Mesenchymal stem cell (in vitro differentiated cells and primary cell): ENCODE measurements at regions not wholly inside any gene's neighbourhood (a gene's known extent, or its start where the extent isn't known, plus 50 kb on each side); places are given as distances from the start of the nearest gene placed in this dataset.

Experiments
- DNase-seq: peaks from one replicate; pipeline ENCODE4 v3.0.0-alpha.2; 2013
- H2AFZ ChIP-seq: one replicate; pipeline ENCODE4 v1.6.1; 2013; ENCODE audit warnings: low read depth, mild to moderate bottlenecking, control low read depth, inconsistent platforms, low read length, moderate library complexity
- H2AK5ac ChIP-seq: 2 replicates; pipeline ENCODE4 v1.6.1; 2013; ENCODE audit warnings: low read length, moderate library complexity, mild to moderate bottlenecking, inconsistent platforms; ENCODE audit not compliant: severe bottlenecking
- H2BK120ac ChIP-seq: one replicate; pipeline ENCODE4 v1.6.1; 2013; ENCODE audit warnings: low read depth, mild to moderate bottlenecking, inconsistent platforms, low read length, moderate library complexity
- H2BK12ac ChIP-seq, 2 experiments: one replicate each; pipeline ENCODE4 v1.6.1; 2013; ENCODE audit warnings: inconsistent platforms in 2 of 2, low read length in 2 of 2, mild to moderate bottlenecking in 2 of 2, moderate library complexity in 2 of 2, control low read depth in 1 of 2
- H2BK15ac ChIP-seq: one replicate; pipeline ENCODE4 v1.6.1; 2013; ENCODE audit warnings: mild to moderate bottlenecking, low read depth, inconsistent platforms; ENCODE audit not compliant: poor library complexity, severe bottlenecking
- H2BK5ac ChIP-seq: 2 replicates; pipeline ENCODE4 v1.6.1; 2013; ENCODE audit warnings: low read depth, mild to moderate bottlenecking, low read length, control low read depth, inconsistent platforms; ENCODE audit not compliant: poor library complexity, severe bottlenecking
- H3K14ac ChIP-seq, 2 experiments: one replicate each; pipeline ENCODE4 v1.6.1; 2013; ENCODE audit warnings: inconsistent platforms in 2 of 2, low read length in 2 of 2, control low read depth in 1 of 2, mild to moderate bottlenecking in 1 of 2, moderate library complexity in 1 of 2
- H3K18ac ChIP-seq, 2 experiments: one replicate each; pipeline ENCODE4 v1.6.1; 2013; ENCODE audit warnings: inconsistent platforms in 2 of 2, low read length in 2 of 2, control low read depth in 1 of 2, low read depth in 1 of 2, mild to moderate bottlenecking in 1 of 2
- H3K23ac ChIP-seq, 2 experiments: one replicate each; pipeline ENCODE4 v1.6.1; 2013; ENCODE audit warnings: inconsistent platforms in 2 of 2, low read length in 2 of 2, mild to moderate bottlenecking in 2 of 2, moderate library complexity in 2 of 2, control low read depth in 1 of 2
- H3K27ac ChIP-seq: 2 replicates; pipeline ENCODE4 v1.5.1; 2013; ENCODE audit warnings: mild to moderate bottlenecking, moderate library complexity, low read length, control low read depth, inconsistent platforms; ENCODE audit not compliant: poor library complexity, severe bottlenecking
- H3K27me3 ChIP-seq, 2 experiments: 2 replicates each; pipeline versions ENCODE4 v1.6.1 to v1.7.0; 2013; ENCODE audit warnings: low read length in 2 of 2, mild to moderate bottlenecking in 2 of 2, moderate library complexity in 2 of 2, control low read depth in 1 of 2, inconsistent platforms in 1 of 2; ENCODE audit not compliant: control insufficient read depth in 1 of 2, insufficient read depth in 1 of 2
- H3K36me3 ChIP-seq, 2 experiments: 2 replicates each; pipeline versions ENCODE4 v1.6.1 to v1.7.0; 2013; ENCODE audit warnings: low read length in 2 of 2, control low read depth in 1 of 2, inconsistent platforms in 1 of 2, low read depth in 1 of 2, mild to moderate bottlenecking in 1 of 2; ENCODE audit not compliant: insufficient read depth in 2 of 2, control insufficient read depth in 1 of 2
- H3K4ac ChIP-seq, 2 experiments: one replicate each; pipeline ENCODE4 v1.6.1; 2013; ENCODE audit warnings: inconsistent platforms in 2 of 2, low read length in 2 of 2, mild to moderate bottlenecking in 2 of 2, moderate library complexity in 2 of 2, control low read depth in 1 of 2, low read depth in 1 of 2
- H3K4me1 ChIP-seq: 2 replicates; pipeline ENCODE4 v1.6.1; 2013; ENCODE audit warnings: low read depth, low read length, control low read depth; ENCODE audit not compliant: control insufficient read depth, insufficient read depth
- H3K4me2 ChIP-seq: 2 replicates; pipeline ENCODE4 v1.6.1; 2013; ENCODE audit warnings: low read length, mild to moderate bottlenecking, inconsistent platforms; ENCODE audit not compliant: poor library complexity, severe bottlenecking
- H3K4me3 ChIP-seq, 2 experiments: 2 replicates each; pipeline versions ENCODE4 v1.5.1 to v1.7.0; 2013; ENCODE audit warnings: low read length in 2 of 2, mild to moderate bottlenecking in 2 of 2, control low read depth in 1 of 2, low read depth in 1 of 2; ENCODE audit not compliant: insufficient read depth in 1 of 2
- H3K79me1 ChIP-seq: replicated peaks from 2 replicates; pipeline ENCODE4 v1.6.1; 2013; ENCODE audit warnings: mild to moderate bottlenecking, control low read depth, low read length, inconsistent platforms; ENCODE audit not compliant: poor library complexity, severe bottlenecking
- H3K9ac ChIP-seq: 2 replicates; pipeline ENCODE4 v1.7.0; 2013; ENCODE audit warnings: mild to moderate bottlenecking, low read length, moderate library complexity
- H3K9me3 ChIP-seq: 2 replicates; pipeline ENCODE4 v1.7.0; 2013; ENCODE audit warnings: mild to moderate bottlenecking, low read length; ENCODE audit not compliant: control insufficient read depth
- H4K8ac ChIP-seq: one replicate; pipeline ENCODE4 v1.6.1; 2013; ENCODE audit warnings: inconsistent platforms, mild to moderate bottlenecking, low read length, moderate library complexity
- H4K91ac ChIP-seq: one replicate; pipeline ENCODE4 v1.6.1; 2013; ENCODE audit warnings: mild to moderate bottlenecking, low read length, inconsistent platforms
- WGBS: methylation state at CpG from one replicate; pipeline ENCODE4 v1.1.7; 2013; ENCODE audit warnings: mixed read lengths; 5-methylcytosine and 5-hydroxymethylcytosine counted together

DNA sequence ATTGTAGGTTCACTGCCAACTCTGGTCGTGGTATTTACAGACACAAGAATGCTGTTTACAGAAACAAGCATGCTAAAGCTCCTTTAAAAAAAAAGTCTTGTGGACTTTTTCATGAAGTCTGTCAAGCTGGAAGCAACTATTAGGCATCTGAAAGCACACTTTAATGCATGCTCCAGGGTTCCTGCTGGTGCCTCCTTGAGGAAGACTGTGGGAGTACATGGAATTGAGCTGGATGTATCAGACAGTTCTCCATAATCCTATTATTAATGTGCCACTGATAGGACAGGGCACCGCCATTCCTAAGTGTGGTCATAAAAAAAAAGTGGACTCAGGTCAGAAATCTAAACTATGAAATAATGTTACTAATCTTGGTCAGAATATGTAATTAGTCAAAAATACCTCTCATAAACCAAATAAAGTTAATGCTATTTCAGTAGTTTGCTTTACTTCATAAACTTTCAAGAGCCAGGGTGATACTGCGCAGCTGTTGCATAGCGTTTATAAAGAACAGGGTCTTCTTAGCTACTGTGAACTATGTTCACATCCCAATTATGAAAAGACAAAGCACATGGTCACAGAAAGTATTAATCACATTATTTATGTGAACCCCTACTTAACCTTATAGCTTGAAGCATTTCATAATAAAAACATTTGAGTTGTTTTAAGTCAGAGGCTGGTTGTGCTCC, 390.8 kb upstream of the PTGER4 start:
- Histone ChIP-seq H3K4ac (no peak overlapping the region), H3K4me3 (no peak overlapping the region), H3K9ac (no peak overlapping the region), H3K18ac (no peak overlapping the region), H3K23ac (no peak overlapping the region), H3K27me3 (no peaks in the 10 kb centered on the region), H3K14ac (no peak overlapping the region), H3K36me3 (no peaks in the 10 kb centered on the region), H2BK15ac (no peak overlapping the region), H3K27ac (no peak overlapping the region), H2BK5ac (no peak overlapping the region), H2BK120ac (no peak overlapping the region), H3K4me2 (no peak overlapping the region), H2AFZ (no peak overlapping the region), H3K4me1 (no peaks in the 10 kb centered on the region), H3K79me1 (no peaks in the 10 kb centered on the region), H2AK5ac (no peak overlapping the region), H3K9me3 (no peaks in the 10 kb centered on the region), H4K91ac (no peak overlapping the region), H2BK12ac (no peak overlapping the region), H4K8ac (no peak overlapping the region)
- peak; percentile 10 for DNase-seq
- 87% methylated on average over 3 of the region's 4 CpGs for WGBS

DNA sequence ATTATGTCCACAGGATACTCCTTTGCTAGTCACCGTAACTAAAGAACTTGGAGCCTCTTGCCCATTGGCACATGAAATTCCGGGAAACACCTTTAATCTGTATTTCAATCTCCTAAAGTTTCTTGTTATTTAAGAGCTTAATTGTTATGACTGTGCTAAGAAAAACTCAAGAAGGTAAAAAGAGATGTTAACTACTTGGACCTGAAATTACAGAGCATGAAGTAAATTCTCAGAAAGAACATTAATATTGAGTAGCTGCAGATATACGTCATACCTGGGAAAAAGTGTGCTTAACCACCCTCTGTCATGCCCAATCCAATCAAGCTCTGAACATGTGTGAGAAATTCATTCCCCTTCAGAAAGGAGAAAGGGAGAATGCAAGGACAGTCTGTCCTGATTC, 394.9 kb upstream of the PTGER4 start:
- H2BK15ac ChIP-seq = no peak overlapping the region
- no peak for DNase-seq
- H3K4me1 ChIP-seq = no peaks in the 10 kb centered on the region
- H3K23ac ChIP-seq = no peak overlapping the region
- no peak overlapping the region for H3K4me2 ChIP-seq
- H3K18ac ChIP-seq = no peak overlapping the region
- H3K14ac ChIP-seq = no peak overlapping the region
- no peaks in the 10 kb centered on the region for H3K9me3 ChIP-seq
- no peaks in the 10 kb centered on the region for H3K36me3 ChIP-seq
- 100% methylated on average over 1 of the region's 3 CpGs for WGBS
- H2BK5ac ChIP-seq = no peak overlapping the region
- no peak overlapping the region for H2BK120ac ChIP-seq
- H3K4ac ChIP-seq = no peak overlapping the region
- H3K79me1 ChIP-seq = no peaks in the 10 kb centered on the region
- no peak overlapping the region for H3K4me3 ChIP-seq
- H2AK5ac ChIP-seq = no peak overlapping the region
- H3K27me3 ChIP-seq = no peaks in the 10 kb centered on the region
- H3K27ac ChIP-seq = no peak overlapping the region
- H2AFZ ChIP-seq = no peak overlapping the region
- no peak overlapping the region for H2BK12ac ChIP-seq
- H4K8ac ChIP-seq = no peak overlapping the region
- no peak overlapping the region for H4K91ac ChIP-seq
- no peak overlapping the region for H3K9ac ChIP-seq

GRCh38 chr5:40278881-40279280, 400.8 kb upstream of the PTGER4 start:
- no peak overlapping the region for H2BK12ac ChIP-seq
- H3K9ac ChIP-seq = no peak overlapping the region
- no peak overlapping the region for H2AK5ac ChIP-seq
- no peak overlapping the region for H4K91ac ChIP-seq
- H4K8ac ChIP-seq = no peak overlapping the region
- H3K4ac ChIP-seq = no peak overlapping the region
- H3K18ac ChIP-seq = no peak overlapping the region
- no peak overlapping the region for H2AFZ ChIP-seq
- DNase-seq = no peak
- H2BK120ac ChIP-seq = no peak overlapping the region
- no peak overlapping the region for H3K14ac ChIP-seq
- no peak overlapping the region for H3K4me2 ChIP-seq
- H3K9me3 ChIP-seq = no peaks in the 10 kb centered on the region
- H3K23ac ChIP-seq = no peak overlapping the region
- H2BK15ac ChIP-seq = no peak overlapping the region
- 70% methylated on average over 4 of the region's 5 CpGs for WGBS
- H3K36me3 ChIP-seq = no peaks in the 10 kb centered on the region
- H3K27me3 ChIP-seq = no peaks in the 10 kb centered on the region
- H2BK5ac ChIP-seq = no peak overlapping the region
- no peaks in the 10 kb centered on the region for H3K79me1 ChIP-seq
- no peak overlapping the region for H3K27ac ChIP-seq
- no peaks in the 10 kb centered on the region for H3K4me1 ChIP-seq
- H3K4me3 ChIP-seq = no peak overlapping the region

GRCh38 chr5:40277161-40277906, 402.4 kb upstream of the PTGER4 start:
- 56% methylated on average over 3 of the region's 4 CpGs for WGBS
- Histone ChIP-seq H2BK120ac (no peak overlapping the region), H2AFZ (no peak overlapping the region), H2BK5ac (no peak overlapping the region), H3K4ac (no peak overlapping the region), H3K4me3 (no peak overlapping the region), H3K27me3 (no peaks in the 10 kb centered on the region), H3K14ac (no peak overlapping the region), H3K18ac (no peak overlapping the region), H3K23ac (no peak overlapping the region), H3K4me2 (no peak overlapping the region), H3K4me1 (no peaks in the 10 kb centered on the region), H3K27ac (no peak overlapping the region), H4K8ac (no peak overlapping the region), H2AK5ac (no peak overlapping the region), H3K9ac (no peak overlapping the region), H2BK12ac (no peak overlapping the region), H3K79me1 (no peaks in the 10 kb centered on the region), H2BK15ac (no peak overlapping the region), H3K9me3 (no peaks in the 10 kb centered on the region), H3K36me3 (no peaks in the 10 kb centered on the region), H4K91ac (no peak overlapping the region)
- no peak for DNase-seq
